Activated CD8-positive, alpha-beta T cell treated with anti-CD3 and anti-CD28 coated beads for 36 hours (primary cell): ENCODE measurements at regions not wholly inside any gene's neighbourhood (a gene's known extent, or its start where the extent isn't known, plus 50 kb on each side); places are given as distances from the start of the nearest gene placed in this dataset.

Source experiments
- ATAC-seq: fragments of 200-7000 bp; cut with Tn5 transposase; one replicate; pipeline ENCODE4 v1.10.0; 2021; ENCODE audit warnings: mild to moderate bottlenecking, moderate library complexity
- CTCF ChIA-PET: fragments of 350-600 bp; sonication (Branson Sonifier 250); formaldehyde crosslinking; loops from one replicate; lab custom pipeline; 2021; ENCODE audit warnings: antibody characterized with exemption; lab: Charles Lee
- POLR2A ChIA-PET: fragments of 350-600 bp; sonication (Branson Sonifier 250); formaldehyde crosslinking; loops from one replicate; lab custom pipeline; 2021; ENCODE audit warnings: antibody characterized with exemption; lab: Charles Lee
- DNase-seq: peaks from one replicate; pipeline ENCODE4 v3.0.0-alpha.2; 2020
- H3K27ac Mint-ChIP-seq: one replicate; pipeline ENCODE4 v1.8.0; 2021; ENCODE audit warnings: mild to moderate bottlenecking, mixed read lengths
- H3K27me3 Mint-ChIP-seq: one replicate; pipeline ENCODE4 v1.8.0; 2021; ENCODE audit warnings: mixed read lengths
- H3K36me3 Mint-ChIP-seq: one replicate; pipeline ENCODE4 v1.8.0; 2021; ENCODE audit warnings: low read depth, mixed read lengths
- H3K4me1 Mint-ChIP-seq: one replicate; pipeline ENCODE4 v1.8.0; 2021; ENCODE audit warnings: low read depth, mixed read lengths
- H3K4me3 Mint-ChIP-seq: one replicate; pipeline ENCODE4 v1.8.0; 2021; ENCODE audit warnings: mild to moderate bottlenecking, moderate library complexity, mixed read lengths
- H3K9me3 Mint-ChIP-seq: one replicate; pipeline ENCODE4 v1.8.0; 2021; ENCODE audit warnings: mixed read lengths
- intact Hi-C: fragments of 100-400 bp; cut with micrococcal nuclease; formaldehyde crosslinking; loops from one replicate; pipeline ENCODE4 v1.10.0; 2022
- TF ChIP-seq, protein P1 (sequence below): fragments of 200-600 bp; IDR thresholded peaks from one replicate; pipeline ENCODE4 v1.8.0; 2022; ENCODE audit warnings: antibody characterized with exemption, mild to moderate bottlenecking

GRCh38 chr12:13630354-13630753, 351.0 kb downstream of the GRIN2B start:
- intact Hi-C loops = no loop called here
- DNase-seq (no peak), ATAC-seq (no peak)
- H3K4me1 Mint-ChIP-seq = no peaks in the 10 kb centered on the region
- POLR2A ChIA-PET = no interaction called here
- H3K27me3 Mint-ChIP-seq = peaks cover 3% of the 10 kb centered on the region
- no peaks in the 10 kb centered on the region for H3K9me3 Mint-ChIP-seq
- no peak overlapping the region for H3K4me3 Mint-ChIP-seq
- TF ChIP-seq, protein P1, sequence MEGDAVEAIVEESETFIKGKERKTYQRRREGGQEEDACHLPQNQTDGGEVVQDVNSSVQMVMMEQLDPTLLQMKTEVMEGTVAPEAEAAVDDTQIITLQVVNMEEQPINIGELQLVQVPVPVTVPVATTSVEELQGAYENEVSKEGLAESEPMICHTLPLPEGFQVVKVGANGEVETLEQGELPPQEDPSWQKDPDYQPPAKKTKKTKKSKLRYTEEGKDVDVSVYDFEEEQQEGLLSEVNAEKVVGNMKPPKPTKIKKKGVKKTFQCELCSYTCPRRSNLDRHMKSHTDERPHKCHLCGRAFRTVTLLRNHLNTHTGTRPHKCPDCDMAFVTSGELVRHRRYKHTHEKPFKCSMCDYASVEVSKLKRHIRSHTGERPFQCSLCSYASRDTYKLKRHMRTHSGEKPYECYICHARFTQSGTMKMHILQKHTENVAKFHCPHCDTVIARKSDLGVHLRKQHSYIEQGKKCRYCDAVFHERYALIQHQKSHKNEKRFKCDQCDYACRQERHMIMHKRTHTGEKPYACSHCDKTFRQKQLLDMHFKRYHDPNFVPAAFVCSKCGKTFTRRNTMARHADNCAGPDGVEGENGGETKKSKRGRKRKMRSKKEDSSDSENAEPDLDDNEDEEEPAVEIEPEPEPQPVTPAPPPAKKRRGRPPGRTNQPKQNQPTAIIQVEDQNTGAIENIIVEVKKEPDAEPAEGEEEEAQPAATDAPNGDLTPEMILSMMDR = no peak
- H3K27ac Mint-ChIP-seq = no peak overlapping the region
- no peaks in the 10 kb centered on the region for H3K36me3 Mint-ChIP-seq
- CTCF ChIA-PET = no interaction called here

- no peak for DNase-seq
- Mint-ChIP-seq H3K4me3 (no peak overlapping the region), H3K4me1 (no peaks in the 10 kb centered on the region), H3K36me3 (no peaks in the 10 kb centered on the region), H3K9me3 (no peaks in the 10 kb centered on the region), H3K27me3 (peaks cover 3% of the 10 kb centered on the region), H3K27ac (no peak overlapping the region)
- TF ChIP-seq, protein P1 = no peak
- intact Hi-C loops = no loop called here
- no peak for ATAC-seq
- POLR2A ChIA-PET = no interaction called here
- CTCF ChIA-PET = interaction anchor here (0.9 kb wide), 1 partner anchor 350 kb away, joined by 3 read pairs; no protein-coding TSS in a partner anchor
Measured at GRCh38 chr12:13628067-13628466, 353.3 kb downstream of the GRIN2B start.

- intact Hi-C loops = no loop called here
- DNase-seq = no peak
- Mint-ChIP-seq H3K4me3 (no peak overlapping the region), H3K9me3 (no peaks in the 10 kb centered on the region), H3K36me3 (no peaks in the 10 kb centered on the region), H3K27me3 (peaks cover 3% of the 10 kb centered on the region), H3K27ac (no peak overlapping the region), H3K4me1 (no peaks in the 10 kb centered on the region)
- POLR2A ChIA-PET = no interaction called here
- TF ChIP-seq, protein P1 = no peak
- ATAC-seq = no peak
- CTCF ChIA-PET = no interaction called here
Measured at GRCh38 chr12:13627536-13627935, 353.9 kb downstream of the GRIN2B start.

GRCh38 chr12:13613297-13613696, 368.1 kb downstream of the GRIN2B start:
- no peak overlapping the region for H3K4me3 Mint-ChIP-seq
- no peaks in the 10 kb centered on the region for H3K9me3 Mint-ChIP-seq
- TF ChIP-seq, protein P1 = no peak
- H3K27ac Mint-ChIP-seq = no peak overlapping the region
- no peaks in the 10 kb centered on the region for H3K27me3 Mint-ChIP-seq
- ChIA-PET POLR2A (no interaction called here), CTCF (no interaction called here)
- no peaks in the 10 kb centered on the region for H3K4me1 Mint-ChIP-seq
- no peak for DNase-seq
- no peaks in the 10 kb centered on the region for H3K36me3 Mint-ChIP-seq
- ATAC-seq = no peak
- intact Hi-C loops = no loop called here

GRCh38 chr12:13609894-13610679, 371.3 kb downstream of the GRIN2B start:
- H3K9me3 Mint-ChIP-seq = no peaks in the 10 kb centered on the region
- H3K27ac Mint-ChIP-seq = no peak overlapping the region
- CTCF ChIA-PET = no interaction called here
- no peaks in the 10 kb centered on the region for H3K4me1 Mint-ChIP-seq
- TF ChIP-seq, protein P1 = no peak
- intact Hi-C loops = no loop called here
- no peak for ATAC-seq
- DNase-seq = no peak
- H3K27me3 Mint-ChIP-seq = no peaks in the 10 kb centered on the region
- no peaks in the 10 kb centered on the region for H3K36me3 Mint-ChIP-seq
- POLR2A ChIA-PET = no interaction called here
- H3K4me3 Mint-ChIP-seq = no peak overlapping the region
